Gastroesophageal sphincter (tissue), 4 donors: ENCODE measurements at regions not wholly inside any gene's neighbourhood (a gene's known extent, or its start where the extent isn't known, plus 50 kb on each side); places are given as distances from the start of the nearest gene placed in this dataset.

Experiments
- ATAC-seq: fragments of 150-250 bp; one replicate; pipeline ENCODE4 v1.9.1; 2016; ENCODE audit warnings: mild to moderate bottlenecking, moderate library complexity
- H3K27ac ChIP-seq, 4 donors: fragments of 200-600 bp; sonication (generic) in 3 of 4; 1 replicate in 3 of 4; 2 replicates in 1 of 4; pipeline ENCODE4 v1.5.1; 2016 to 2019
- H3K27me3 ChIP-seq: fragments of 200-600 bp; sonication (generic); one replicate; pipeline ENCODE4 v1.5.1; 2019
- H3K36me3 ChIP-seq, 2 donors: fragments of 200-600 bp; sonication (generic); one replicate each; pipeline ENCODE4 v1.5.1; 2019; ENCODE audit warnings: control low read depth in 1 of 2
- H3K4me1 ChIP-seq, 3 donors: fragments of 200-600 bp; sonication (generic); 1 replicate in 2 of 3; 2 replicates in 1 of 3; pipeline ENCODE4 v1.5.1; 2016 to 2019; ENCODE audit warnings: control low read depth in 2 of 3
- H3K4me3 ChIP-seq, 2 donors: fragments of 200-600 bp; sonication (generic); one replicate each; pipeline ENCODE4 v1.5.1; 2019; ENCODE audit warnings: mild to moderate bottlenecking in 1 of 2, moderate library complexity in 1 of 2
- H3K9me3 ChIP-seq, 3 donors: fragments of 200-600 bp; sonication (generic); one replicate each; pipeline ENCODE4 v1.5.1; 2017 to 2019; ENCODE audit warnings: control low read depth in 2 of 3
- EP300 ChIP-seq: sonication (generic); formaldehyde crosslinking; IDR thresholded peaks from one replicate; pipeline ENCODE4 v1.6.1; 2017; ENCODE audit warnings: antibody characterized with exemption, mild to moderate bottlenecking
- POLR2A ChIP-seq, 2 donors: fragments of 450-650 bp; IDR thresholded peaks; one replicate each; pipeline ENCODE4 v1.6.1; 2017; ENCODE audit warnings: antibody characterized with exemption in 2 of 2, mild to moderate bottlenecking in 2 of 2, moderate library complexity in 1 of 2
- POLR2AphosphoS5 ChIP-seq: sonication (generic); formaldehyde crosslinking; IDR thresholded peaks from one replicate; pipeline ENCODE4 v1.6.1; 2017; ENCODE audit warnings: antibody characterized with exemption
- WGBS, 2 donors: methylation state at CpG; one replicate each; pipeline ENCODE4 v1.1.5; 2018; ENCODE audit warnings: low coverage in 1 of 2; 5-methylcytosine and 5-hydroxymethylcytosine counted together
- TF ChIP-seq, protein P1 (sequence below), 4 experiments: fragments of 200-600 bp in 2 of 4; fragments of 450-650 bp in 2 of 4; sonication (generic) in 1 of 4; IDR thresholded peaks; one replicate each; pipeline ENCODE4 v1.5.1; 2017 to 2019; ENCODE audit warnings: antibody characterized with exemption in 4 of 4, mild to moderate bottlenecking in 2 of 4, moderate library complexity in 2 of 4

DNA sequence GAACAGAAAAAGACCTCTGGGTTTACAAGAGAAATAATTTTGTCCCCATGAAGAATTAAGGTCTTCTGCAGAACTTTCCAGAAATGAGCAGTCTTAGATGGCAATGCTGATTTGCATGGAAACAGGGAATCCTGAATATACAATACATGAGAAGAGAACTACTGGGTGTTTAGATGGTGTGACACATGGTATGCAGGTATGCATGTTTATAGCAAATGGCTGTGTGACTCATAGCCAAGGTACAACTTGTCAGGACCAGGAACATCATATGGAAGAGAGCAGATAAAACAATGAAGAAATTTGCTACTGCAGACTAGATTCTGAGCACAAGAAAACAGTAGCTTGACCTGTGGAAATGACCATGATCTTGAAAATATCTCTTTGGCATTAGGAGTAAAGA, 907.8 kb downstream of the GATA3 start:
- Histone ChIP-seq H3K27me3 (no peaks in the 10 kb centered on the region), H3K4me1 (no peaks in the 10 kb centered on the region), H3K36me3 (no peaks in the 10 kb centered on the region), H3K4me3 (no peak overlapping the region), H3K27ac (no peak overlapping the region), H3K9me3 (no peaks in the 10 kb centered on the region)
- TF ChIP-seq, protein P1, sequence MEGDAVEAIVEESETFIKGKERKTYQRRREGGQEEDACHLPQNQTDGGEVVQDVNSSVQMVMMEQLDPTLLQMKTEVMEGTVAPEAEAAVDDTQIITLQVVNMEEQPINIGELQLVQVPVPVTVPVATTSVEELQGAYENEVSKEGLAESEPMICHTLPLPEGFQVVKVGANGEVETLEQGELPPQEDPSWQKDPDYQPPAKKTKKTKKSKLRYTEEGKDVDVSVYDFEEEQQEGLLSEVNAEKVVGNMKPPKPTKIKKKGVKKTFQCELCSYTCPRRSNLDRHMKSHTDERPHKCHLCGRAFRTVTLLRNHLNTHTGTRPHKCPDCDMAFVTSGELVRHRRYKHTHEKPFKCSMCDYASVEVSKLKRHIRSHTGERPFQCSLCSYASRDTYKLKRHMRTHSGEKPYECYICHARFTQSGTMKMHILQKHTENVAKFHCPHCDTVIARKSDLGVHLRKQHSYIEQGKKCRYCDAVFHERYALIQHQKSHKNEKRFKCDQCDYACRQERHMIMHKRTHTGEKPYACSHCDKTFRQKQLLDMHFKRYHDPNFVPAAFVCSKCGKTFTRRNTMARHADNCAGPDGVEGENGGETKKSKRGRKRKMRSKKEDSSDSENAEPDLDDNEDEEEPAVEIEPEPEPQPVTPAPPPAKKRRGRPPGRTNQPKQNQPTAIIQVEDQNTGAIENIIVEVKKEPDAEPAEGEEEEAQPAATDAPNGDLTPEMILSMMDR (IDR thresholded peaks at IDR 0.05) = no peak
- TF ChIP-seq EP300 = no peak
- TF ChIP-seq POLR2A (IDR thresholded peaks at IDR 0.05) = no peak
- no peak for TF ChIP-seq POLR2AphosphoS5
- no peak for ATAC-seq

DNA sequence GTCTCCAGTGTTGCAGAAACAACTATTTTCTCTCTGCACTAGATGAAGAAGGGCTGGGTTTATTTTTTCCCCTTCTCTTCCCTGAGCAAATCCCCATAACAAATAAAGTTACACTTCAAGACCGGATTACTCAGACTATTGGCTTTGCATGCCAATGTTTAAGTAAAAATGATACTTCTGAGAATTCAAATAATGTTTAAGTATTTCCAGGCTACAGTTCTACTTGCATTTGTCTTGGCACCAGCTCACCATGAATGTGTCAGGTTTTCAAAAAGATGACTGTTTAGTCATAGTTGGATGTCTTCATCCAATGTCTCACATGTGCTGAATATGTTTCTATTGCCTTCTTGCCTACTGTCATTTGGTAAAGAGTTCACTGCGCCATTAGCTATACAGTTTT, 912.6 kb downstream of the GATA3 start:
- Histone ChIP-seq H3K27me3 (no peaks in the 10 kb centered on the region), H3K4me1 (no peaks in the 10 kb centered on the region), H3K4me3 (no peak overlapping the region), H3K9me3 (no peaks in the 10 kb centered on the region), H3K36me3 (no peaks in the 10 kb centered on the region), H3K27ac (no peak overlapping the region)
- WGBS, 2 donors = 76 to 83% methylated on average over 2 of the region's 2 CpGs
- no peak for ATAC-seq
- no peak for TF ChIP-seq POLR2AphosphoS5
- no peak for TF ChIP-seq EP300
- TF ChIP-seq, protein P1 (IDR thresholded peaks at IDR 0.05) = no peak
- TF ChIP-seq POLR2A (IDR thresholded peaks at IDR 0.05) = no peak

DNA sequence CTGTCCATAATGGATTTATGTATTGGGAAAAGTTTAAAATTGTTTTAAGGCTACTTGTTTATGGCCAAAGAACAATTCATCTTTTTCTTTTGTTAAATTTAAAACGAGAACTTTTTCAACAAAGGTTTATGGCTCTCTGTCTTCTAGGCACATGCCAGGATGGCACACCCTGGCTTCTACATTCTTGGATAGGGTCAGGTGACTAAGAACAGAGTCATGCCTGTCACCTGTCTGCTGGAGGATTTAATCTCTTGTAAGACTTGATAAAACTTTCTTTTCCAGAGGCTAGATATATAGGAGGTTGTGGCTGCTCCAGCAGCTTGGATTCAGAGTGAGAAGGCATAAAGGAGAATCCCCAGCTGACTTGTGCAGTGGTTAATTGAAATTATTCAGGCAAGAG, 915.4 kb downstream of the GATA3 start:
- Histone ChIP-seq H3K27ac (no peak overlapping the region), H3K36me3 (no peaks in the 10 kb centered on the region), H3K27me3 (no peaks in the 10 kb centered on the region), H3K9me3 (no peaks in the 10 kb centered on the region), H3K4me1 (no peaks in the 10 kb centered on the region), H3K4me3 (no peak overlapping the region)
- ATAC-seq = no peak
- 71 to 89% methylated on average over 1 of the region's 1 CpG for WGBS, 2 donors
- TF ChIP-seq EP300 = no peak
- no peak for TF ChIP-seq POLR2AphosphoS5
- TF ChIP-seq, protein P1 (IDR thresholded peaks at IDR 0.05) = no peak
- TF ChIP-seq POLR2A (IDR thresholded peaks at IDR 0.05) = no peak

DNA sequence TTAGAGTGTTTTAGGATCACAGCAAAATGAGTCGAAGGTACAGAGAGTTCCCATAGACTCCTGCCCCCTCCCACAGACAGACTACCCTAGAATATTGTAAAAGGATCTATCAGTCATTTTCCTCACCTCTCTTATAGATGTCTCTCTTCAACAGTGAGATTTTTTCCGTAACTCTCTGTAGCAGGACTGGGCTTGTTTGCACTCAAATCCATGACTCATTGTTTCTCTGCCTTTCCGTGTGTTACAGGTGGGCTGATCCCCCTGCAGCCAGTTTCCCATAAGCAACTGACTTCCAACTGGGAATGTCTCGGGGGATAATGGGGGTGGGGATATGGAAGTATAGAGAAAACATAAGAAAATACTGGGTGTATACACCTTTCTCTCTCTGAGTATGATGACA, 921.0 kb downstream of the GATA3 start:
- H3K9me3 ChIP-seq = no peaks in the 10 kb centered on the region
- H3K4me3 ChIP-seq = no peak overlapping the region
- no peak for ATAC-seq
- H3K4me1 ChIP-seq = no peaks in the 10 kb centered on the region
- H3K36me3 ChIP-seq = no peaks in the 10 kb centered on the region
- 48 to 74% methylated on average over 3 to 4 of the region's 4 CpGs for WGBS, 2 donors
- TF ChIP-seq, protein P1 (IDR thresholded peaks at IDR 0.05) = no peak
- no peak for TF ChIP-seq POLR2A (IDR thresholded peaks at IDR 0.05)
- TF ChIP-seq POLR2AphosphoS5 = no peak
- TF ChIP-seq EP300 = no peak
- H3K27me3 ChIP-seq = no peaks in the 10 kb centered on the region
- H3K27ac ChIP-seq = no peak overlapping the region

DNA sequence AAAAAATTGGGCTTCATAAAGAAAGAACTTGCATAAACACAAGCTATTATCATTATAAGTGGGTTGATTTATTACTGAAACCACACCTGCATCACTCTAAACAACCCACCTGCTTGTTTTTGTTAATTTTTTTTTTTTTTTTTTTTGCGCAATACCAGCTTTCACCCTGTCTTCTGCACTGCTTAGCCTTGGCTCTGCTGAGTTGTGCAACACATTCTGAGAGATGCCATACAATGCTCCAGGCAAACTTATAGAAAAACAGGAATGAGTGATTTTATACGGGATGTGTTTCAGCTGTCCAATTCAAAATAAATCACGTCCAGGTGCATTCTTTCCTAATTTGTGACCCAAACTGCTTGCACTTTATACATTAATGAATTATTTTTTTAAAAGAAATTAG, 923.6 kb downstream of the GATA3 start:
- Histone ChIP-seq H3K4me1 (no peaks in the 10 kb centered on the region), H3K27ac (no peak overlapping the region), H3K36me3 (no peaks in the 10 kb centered on the region), H3K9me3 (no peaks in the 10 kb centered on the region), H3K27me3 (no peaks in the 10 kb centered on the region), H3K4me3 (no peak overlapping the region)
- 68 to 88% methylated on average over 3 of the region's 3 CpGs for WGBS, 2 donors
- TF ChIP-seq POLR2AphosphoS5 (no peak), EP300 (no peak), POLR2A (IDR thresholded peaks at IDR 0.05) (no peak)
- TF ChIP-seq, protein P1 (IDR thresholded peaks at IDR 0.05) = no peak
- ATAC-seq = no peak
